NCI-H345 treated with DMSO at 0.1 percent for 48 hours (cell line): ENCODE measurements at regions not wholly inside any gene's neighbourhood (a gene's known extent, or its start where the extent isn't known, plus 50 kb on each side); places are given as distances from the start of the nearest gene placed in this dataset.
"Not testable (repeated sequence)": the region's sequence is repeated elsewhere in the genome, so short reads cannot be mapped to it uniquely, and the experiment has no call there.

Experiments
- DNase-seq: peaks from one replicate; lab custom pipeline; 2025; ENCODE audit not compliant: unreplicated experiment; lab: John Stamatoyannopoulos, UW

- no peak for DNase-seq
Measured at GRCh38 chr1:82801176-82801575, 1000.4 kb downstream of the ADGRL2 start.

- no peak for DNase-seq
Measured at GRCh38 chr1:82800721-82801120, 1000.0 kb downstream of the ADGRL2 start.

GRCh38 chr1:82799261-82799660 is 998.5 kb downstream of the ADGRL2 start:
- no peak for DNase-seq

- DNase-seq: no peak
Measured at GRCh38 chr1:82795508-82796149, 994.9 kb downstream of the ADGRL2 start.

- no peak for DNase-seq
Measured at GRCh38 chr1:82792151-82792550, 991.4 kb downstream of the ADGRL2 start.

GRCh38 chr1:82790556-82790955 is 989.8 kb downstream of the ADGRL2 start:
- DNase-seq: no peak

- DNase-seq: no peak
Measured at GRCh38 chr1:82788660-82789059, 987.9 kb downstream of the ADGRL2 start.

- DNase-seq: no peak
Measured at GRCh38 chr1:82788038-82788437, 987.3 kb downstream of the ADGRL2 start.

GRCh38 chr1:82786883-82787282 is 986.1 kb downstream of the ADGRL2 start:
- DNase-seq: no peak

GRCh38 chr1:82785268-82785790 is 984.6 kb downstream of the ADGRL2 start:
- no peak for DNase-seq

- no peak for DNase-seq
Measured at GRCh38 chr1:82783044-82783443, 982.3 kb downstream of the ADGRL2 start.

- DNase-seq: no peak
Measured at GRCh38 chr1:82782599-82782998, 981.9 kb downstream of the ADGRL2 start.

- DNase-seq: no peak
Measured at GRCh38 chr1:82778612-82779011, 977.9 kb downstream of the ADGRL2 start.

- no peak for DNase-seq
Measured at GRCh38 chr1:82777240-82777639, 976.5 kb downstream of the ADGRL2 start.

GRCh38 chr1:82776730-82777129 is 976.0 kb downstream of the ADGRL2 start:
- not testable (repeated sequence) for DNase-seq

GRCh38 chr1:82775406-82776000 is 974.8 kb downstream of the ADGRL2 start:
- no peak for DNase-seq

- DNase-seq: no peak
Measured at GRCh38 chr1:82762829-82763532, 962.2 kb downstream of the ADGRL2 start.

- no peak for DNase-seq
Measured at GRCh38 chr1:82759035-82759434, 958.3 kb downstream of the ADGRL2 start.

GRCh38 chr1:82755671-82756070 is 954.9 kb downstream of the ADGRL2 start:
- DNase-seq: no peak

GRCh38 chr1:82755191-82755590 is 954.5 kb downstream of the ADGRL2 start:
- DNase-seq: no peak

GRCh38 chr1:82752046-82752445 is 951.3 kb downstream of the ADGRL2 start:
- DNase-seq: no peak

- no peak for DNase-seq
Measured at GRCh38 chr1:82733645-82734044, 932.9 kb downstream of the ADGRL2 start.
